Smooth muscle cell (in vitro differentiated cells): ENCODE measurements at regions not wholly inside any gene's neighbourhood (a gene's known extent, or its start where the extent isn't known, plus 50 kb on each side); places are given as distances from the start of the nearest gene placed in this dataset.

Source experiments
- DNase-seq: peaks from one replicate; lab custom pipeline; 2025; ENCODE audit not compliant: unreplicated experiment; lab: John Stamatoyannopoulos, UW
- H2AFZ ChIP-seq: fragments of 200-600 bp; sonication (generic); 2 replicates; pipeline ENCODE4 v1.6.0; 2016; ENCODE audit warnings: antibody characterized with exemption, low read depth, mild to moderate bottlenecking
- H3F3A ChIP-seq: fragments of 200-600 bp; sonication (generic); 2 replicates; pipeline ENCODE4 v1.6.0; 2017; ENCODE audit warnings: antibody characterized with exemption, low read depth
- H3K27ac ChIP-seq: fragments of 200-600 bp; sonication (generic); 2 replicates; pipeline ENCODE4 v1.5.1; 2016; ENCODE audit warnings: low read depth, mild to moderate bottlenecking
- H3K27me3 ChIP-seq: fragments of 200-600 bp; sonication (generic); 2 replicates; pipeline ENCODE4 v1.6.1; 2016; ENCODE audit warnings: low read depth, mild to moderate bottlenecking
- H3K36me3 ChIP-seq: fragments of 200-600 bp; sonication (generic); 2 replicates; pipeline ENCODE4 v1.5.1; 2016; ENCODE audit warnings: low read depth
- H3K4me1 ChIP-seq: fragments of 200-600 bp; sonication (generic); 2 replicates; pipeline ENCODE4 v1.5.1; 2016; ENCODE audit warnings: low read depth
- H3K4me2 ChIP-seq: fragments of 200-600 bp; sonication (generic); 2 replicates; pipeline ENCODE4 v1.6.0; 2016; ENCODE audit warnings: mild to moderate bottlenecking
- H3K4me3 ChIP-seq: fragments of 200-600 bp; sonication (generic); 2 replicates; pipeline ENCODE4 v1.5.1; 2016; ENCODE audit warnings: mild to moderate bottlenecking
- H3K79me2 ChIP-seq: fragments of 200-600 bp; sonication (generic); 2 replicates; pipeline ENCODE4 v1.6.0; 2016; ENCODE audit warnings: low read depth, mild to moderate bottlenecking
- H3K9ac ChIP-seq: fragments of 200-600 bp; sonication (generic); 2 replicates; pipeline ENCODE4 v1.6.0; 2016; ENCODE audit warnings: low read depth
- H3K9me3 ChIP-seq: fragments of 200-600 bp; sonication (generic); replicated peaks from 2 replicates; pipeline ENCODE4 v1.5.1; 2016; ENCODE audit warnings: low read depth
- H4K20me1 ChIP-seq: fragments of 200-600 bp; sonication (generic); 2 replicates; pipeline ENCODE4 v1.6.0; 2016; ENCODE audit warnings: low read depth
- WGBS: methylation state at CpG from one replicate; pipeline ENCODE4 v1.1.7; 2016; ENCODE audit warnings: low lambda C conversion rate; 5-methylcytosine and 5-hydroxymethylcytosine counted together
- TF ChIP-seq, protein P1 (sequence below): fragments of 200-600 bp; sonication (generic); IDR thresholded peaks from 2 replicates; pipeline ENCODE4 v1.5.1; 2017; ENCODE audit warnings: borderline replicate concordance, mild to moderate bottlenecking, antibody characterized with exemption; ENCODE audit not compliant: insufficient read depth, poor library complexity, severe bottlenecking

DNA sequence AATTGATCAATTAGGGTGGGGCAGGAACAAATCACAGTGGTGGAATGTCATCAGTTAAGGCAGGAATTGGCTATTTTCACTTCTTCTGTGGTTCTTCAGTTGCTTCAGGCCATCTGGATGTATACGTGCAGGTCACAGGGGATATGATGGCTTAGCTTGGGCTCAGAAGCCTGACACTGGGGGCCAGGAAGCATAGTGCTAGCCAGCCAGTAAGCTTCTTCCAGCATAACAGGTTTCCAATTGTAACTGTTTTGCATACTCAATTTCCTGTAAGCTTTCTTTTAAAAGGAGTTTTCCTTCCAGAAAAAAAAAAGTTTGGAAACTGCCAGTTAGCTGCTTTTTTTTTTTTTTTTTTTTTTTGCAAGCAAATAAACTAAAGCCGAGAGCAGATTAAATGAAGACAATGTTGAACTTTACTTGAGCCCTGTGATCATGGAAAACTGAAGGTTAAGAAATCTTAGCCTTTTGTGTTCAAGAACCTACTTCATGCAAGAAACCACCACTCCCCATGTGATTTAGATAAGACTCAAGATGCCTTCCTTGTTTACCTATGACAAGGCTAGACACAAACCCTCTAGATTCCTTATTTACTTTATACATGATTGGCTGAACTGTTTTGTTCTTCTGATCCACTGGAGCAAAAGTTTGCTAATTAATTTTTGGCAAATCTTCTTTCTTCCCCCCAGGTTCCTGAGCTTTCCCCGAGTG, 126.9 kb upstream of the LINC00305 start:
- TF ChIP-seq, protein P1, sequence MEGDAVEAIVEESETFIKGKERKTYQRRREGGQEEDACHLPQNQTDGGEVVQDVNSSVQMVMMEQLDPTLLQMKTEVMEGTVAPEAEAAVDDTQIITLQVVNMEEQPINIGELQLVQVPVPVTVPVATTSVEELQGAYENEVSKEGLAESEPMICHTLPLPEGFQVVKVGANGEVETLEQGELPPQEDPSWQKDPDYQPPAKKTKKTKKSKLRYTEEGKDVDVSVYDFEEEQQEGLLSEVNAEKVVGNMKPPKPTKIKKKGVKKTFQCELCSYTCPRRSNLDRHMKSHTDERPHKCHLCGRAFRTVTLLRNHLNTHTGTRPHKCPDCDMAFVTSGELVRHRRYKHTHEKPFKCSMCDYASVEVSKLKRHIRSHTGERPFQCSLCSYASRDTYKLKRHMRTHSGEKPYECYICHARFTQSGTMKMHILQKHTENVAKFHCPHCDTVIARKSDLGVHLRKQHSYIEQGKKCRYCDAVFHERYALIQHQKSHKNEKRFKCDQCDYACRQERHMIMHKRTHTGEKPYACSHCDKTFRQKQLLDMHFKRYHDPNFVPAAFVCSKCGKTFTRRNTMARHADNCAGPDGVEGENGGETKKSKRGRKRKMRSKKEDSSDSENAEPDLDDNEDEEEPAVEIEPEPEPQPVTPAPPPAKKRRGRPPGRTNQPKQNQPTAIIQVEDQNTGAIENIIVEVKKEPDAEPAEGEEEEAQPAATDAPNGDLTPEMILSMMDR, result no peak
- Histone ChIP-seq H3K9ac (no peak overlapping the region), H3K27ac (no peak overlapping the region), H3K79me2 (no peaks in the 10 kb centered on the region), H3K4me1 (no peaks in the 10 kb centered on the region), H3K36me3 (no peaks in the 10 kb centered on the region), H4K20me1 (no peaks in the 10 kb centered on the region), H3F3A (no peaks in the 10 kb centered on the region), H3K9me3 (no peaks in the 10 kb centered on the region), H2AFZ (no peak overlapping the region), H3K4me3 (no peak overlapping the region), H3K4me2 (no peak overlapping the region), H3K27me3 (no peaks in the 10 kb centered on the region)
- WGBS, result 71% methylated on average over 3 of the region's 3 CpGs
- no peak for DNase-seq

DNA sequence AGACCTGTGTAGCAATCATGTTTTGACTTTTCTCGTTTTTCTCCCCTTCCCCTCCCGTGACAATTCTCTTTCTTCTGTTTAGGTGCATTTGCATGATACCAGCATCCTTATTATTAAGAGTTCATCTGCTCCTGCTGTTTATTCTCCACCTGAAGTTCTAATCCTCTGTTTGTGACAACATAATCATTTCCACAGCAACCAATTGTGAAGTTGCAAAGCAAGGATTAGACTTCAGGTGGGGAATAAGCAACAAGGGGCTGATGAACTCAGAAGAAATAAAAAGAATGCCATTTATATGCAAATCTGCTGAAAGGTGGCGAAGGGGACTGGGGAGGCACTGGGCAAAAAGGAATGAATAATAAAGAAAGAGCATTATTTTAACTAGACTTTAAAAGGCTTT, 124.8 kb upstream of the LINC00305 start:
- no peaks in the 10 kb centered on the region for H3K9me3 ChIP-seq
- WGBS, result 68% methylated on average over 3 of the region's 3 CpGs
- no peak overlapping the region for H3K4me2 ChIP-seq
- H4K20me1 ChIP-seq, result no peaks in the 10 kb centered on the region
- no peak overlapping the region for H3K4me3 ChIP-seq
- TF ChIP-seq, protein P1, result no peak
- H3F3A ChIP-seq, result no peaks in the 10 kb centered on the region
- H3K9ac ChIP-seq, result no peak overlapping the region
- H3K27me3 ChIP-seq, result no peaks in the 10 kb centered on the region
- no peaks in the 10 kb centered on the region for H3K4me1 ChIP-seq
- H2AFZ ChIP-seq, result no peak overlapping the region
- H3K79me2 ChIP-seq, result no peaks in the 10 kb centered on the region
- no peak for DNase-seq
- H3K27ac ChIP-seq, result no peak overlapping the region
- no peaks in the 10 kb centered on the region for H3K36me3 ChIP-seq

DNA sequence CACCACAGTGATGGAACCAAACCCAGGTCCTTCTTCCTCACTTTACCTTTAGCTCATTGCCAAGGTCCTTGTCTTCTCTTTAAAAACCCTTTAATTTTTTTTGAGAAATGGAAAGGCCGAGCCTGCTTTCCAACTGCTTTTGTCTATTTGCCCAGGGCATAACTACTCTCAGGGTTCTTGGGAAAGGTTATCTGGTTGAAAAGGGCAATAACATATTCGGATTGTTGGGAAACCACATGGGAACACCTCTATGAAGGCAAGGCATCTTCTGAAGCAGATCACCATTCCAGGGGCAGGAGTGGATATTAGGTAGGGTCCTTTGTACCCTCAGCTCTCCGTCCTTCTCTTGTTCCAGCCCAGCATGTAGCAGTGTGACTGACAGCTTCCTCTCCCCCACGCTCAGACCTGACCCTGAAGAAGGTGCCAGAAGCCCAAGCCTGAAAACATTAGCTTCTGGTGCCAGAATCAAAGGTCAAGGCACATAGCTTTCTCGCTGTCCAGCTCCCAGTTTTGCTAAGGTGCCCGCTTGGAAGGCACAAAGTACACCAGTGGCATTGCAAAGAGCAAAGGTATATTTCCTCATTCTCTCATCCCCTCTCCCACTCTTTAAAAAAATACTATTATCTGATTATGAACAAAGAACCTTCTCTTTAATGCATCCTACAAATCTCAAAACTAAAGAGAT, 123.2 kb upstream of the LINC00305 start:
- Histone ChIP-seq H3K36me3 (no peaks in the 10 kb centered on the region), H3K9me3 (no peaks in the 10 kb centered on the region), H3K4me3 (no peak overlapping the region), H3K9ac (no peak overlapping the region), H2AFZ (no peak overlapping the region), H3K79me2 (no peaks in the 10 kb centered on the region), H3K4me1 (no peaks in the 10 kb centered on the region), H4K20me1 (no peaks in the 10 kb centered on the region), H3K27me3 (no peaks in the 10 kb centered on the region), H3K4me2 (no peak overlapping the region), H3K27ac (no peak overlapping the region), H3F3A (no peaks in the 10 kb centered on the region)
- no peak for DNase-seq
- 96% methylated on average over 6 of the region's 6 CpGs for WGBS
- TF ChIP-seq, protein P1, result no peak

DNA sequence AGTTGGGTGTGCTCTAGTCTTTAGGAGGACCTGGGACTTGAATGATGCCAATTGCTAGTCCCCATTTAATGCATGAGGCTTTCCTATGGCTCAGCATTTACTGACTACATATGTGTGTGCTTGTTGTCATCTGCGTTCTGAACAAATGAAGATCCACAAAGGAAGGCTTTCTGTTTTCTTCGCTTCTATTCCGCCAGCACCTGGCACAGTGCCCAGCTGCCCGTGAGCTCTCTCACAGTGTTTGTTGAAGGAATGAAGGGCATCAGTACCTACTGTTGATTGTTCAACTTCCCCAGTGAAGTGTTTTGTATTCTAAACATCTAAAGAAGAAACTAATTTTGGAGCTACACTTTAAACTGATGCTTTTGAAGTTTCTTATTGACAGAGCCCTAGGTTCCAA, 122.4 kb upstream of the LINC00305 start:
- Histone ChIP-seq H3K79me2 (no peaks in the 10 kb centered on the region), H3F3A (no peaks in the 10 kb centered on the region), H3K9ac (no peak overlapping the region), H3K9me3 (no peaks in the 10 kb centered on the region), H4K20me1 (no peaks in the 10 kb centered on the region), H3K4me3 (no peak overlapping the region), H3K27me3 (no peaks in the 10 kb centered on the region), H3K4me2 (no peak overlapping the region), H3K27ac (no peak overlapping the region), H3K36me3 (no peaks in the 10 kb centered on the region), H3K4me1 (no peaks in the 10 kb centered on the region), H2AFZ (no peak overlapping the region)
- no peak for DNase-seq
- 88% methylated on average over 4 of the region's 4 CpGs for WGBS
- TF ChIP-seq, protein P1, result no peak
